HCT116 (cell line): ENCODE measurements at regions not wholly inside any gene's neighbourhood (a gene's known extent, or its start where the extent isn't known, plus 50 kb on each side); places are given as distances from the start of the nearest gene placed in this dataset.

Experiments
- ATAC-seq: fragments of 200-7000 bp; cut with Tn5 transposase; 2 replicates; pipeline ENCODE4 v1.9.1; 2020; ENCODE audit warnings: mild to moderate bottlenecking, moderate library complexity
- BruUV-seq: library from RNA; stranded (reverse); fragments of 400-500 nt; replicated peaks from 2 replicates; lab custom pipeline; 2021; lab: Mats Ljungman, UMichigan
- CTCF ChIA-PET: fragments of 300-600 bp; sonication (Branson Sonifier 250); formaldehyde crosslinking; loops from one replicate; lab custom pipeline; 2021; ENCODE audit warnings: antibody characterized with exemption; lab: Charles Lee
- POLR2A ChIA-PET: fragments of 300-600, 350-600 bp; sonication (Branson Sonifier 250); formaldehyde crosslinking; loops from one replicate; lab custom pipeline; 2021; ENCODE audit warnings: antibody characterized with exemption; lab: Charles Lee
- RAD21 ChIA-PET, 2 experiments: fragments of 300-600 bp; sonication (Branson Sonifier 250); formaldehyde crosslinking; loops; one replicate each; lab custom pipeline; 2023; ENCODE audit warnings: low total read pairs in 2 of 2; ENCODE audit not compliant: uncharacterized antibody in 2 of 2, unreplicated experiment in 2 of 2, low non-redundant PET in 1 of 2; lab: Charles Lee
- DNase-seq: peaks from one replicate; pipeline ENCODE4 v3.0.0-alpha.2; 2010; ENCODE audit warnings: low read depth, low spot score
- H2AFZ ChIP-seq: fragments of 200-600 bp; shearing (Covaris generic), sonication (generic); 2 replicates; pipeline ENCODE4 v1.6.1; 2017; ENCODE audit warnings: low read depth, mixed run types, mixed read lengths, antibody characterized with exemption, low read length; ENCODE audit not compliant: poor library complexity, severe bottlenecking
- H3K27ac ChIP-seq: 2 replicates; pipeline ENCODE4 v1.5.1; 2012; ENCODE audit warnings: low read depth, low read length
- H3K27me3 ChIP-seq: fragments of 200-600 bp; sonication (generic); 2 replicates; pipeline ENCODE4 v1.6.1; 2016; ENCODE audit warnings: mixed run types, low read length, mixed read lengths; ENCODE audit not compliant: insufficient read depth
- H3K36me3 ChIP-seq, 2 experiments: fragments of 200-500 bp in 1 of 2; fragments of 200-600 bp in 1 of 2; sonication (Bioruptor generic) in 1 of 2; sonication (generic) in 1 of 2; 2 replicates each; pipeline versions ENCODE4 v1.5.1 to v1.6.1; 2014 to 2016; ENCODE audit warnings: low read length in 2 of 2, inconsistent platforms in 1 of 2, mixed read lengths in 1 of 2, mixed run types in 1 of 2; ENCODE audit not compliant: insufficient read depth in 2 of 2, control insufficient read depth in 1 of 2
- H3K4me1 ChIP-seq, 2 experiments: fragments of 200-600 bp in 1 of 2; sonication (generic) in 1 of 2; 2 replicates each; pipeline versions ENCODE4 v1.5.1 to v1.6.1; 2012 to 2017; ENCODE audit warnings: low read length in 2 of 2, inconsistent platforms in 1 of 2, mild to moderate bottlenecking in 1 of 2, mixed read lengths in 1 of 2, mixed run types in 1 of 2, moderate library complexity in 1 of 2; ENCODE audit not compliant: insufficient read depth in 2 of 2, control insufficient read depth in 1 of 2
- H3K4me2 ChIP-seq: fragments of 200-600 bp; sonication (generic); 2 replicates; pipeline ENCODE4 v1.6.1; 2017; ENCODE audit warnings: mixed run types, low read length, mixed read lengths
- H3K4me3 ChIP-seq, 2 experiments: fragments of 200-600 bp in 1 of 2; sonication (generic) in 1 of 2; replicated peaks in 1 of 2; 2 replicates each; pipeline ENCODE4 v1.5.1; 2011 to 2016; ENCODE audit warnings: low read length in 2 of 2, control low read depth in 1 of 2, low read depth in 1 of 2, mild to moderate bottlenecking in 1 of 2, mixed read lengths in 1 of 2, mixed run types in 1 of 2
- H3K79me2 ChIP-seq: fragments of 200-600 bp; sonication (generic); 2 replicates; pipeline ENCODE4 v1.6.1; 2017; ENCODE audit warnings: mild to moderate bottlenecking, mixed run types, low read length, moderate library complexity, mixed read lengths; ENCODE audit not compliant: insufficient read depth
- H3K9ac ChIP-seq: fragments of 200-600 bp; sonication (generic); 2 replicates; pipeline ENCODE4 v1.6.1; 2016; ENCODE audit warnings: low read length, mixed read lengths
- H3K9me2 ChIP-seq: fragments of 200-600 bp; sonication (generic), shearing (Covaris generic); 2 replicates; pipeline ENCODE4 v1.6.1; 2017; ENCODE audit warnings: mixed run types, mild to moderate bottlenecking, moderate library complexity; ENCODE audit not compliant: insufficient read depth
- H3K9me3 ChIP-seq, 2 experiments: fragments of 200-500 bp in 1 of 2; fragments of 200-600 bp in 1 of 2; sonication (Bioruptor generic) in 1 of 2; sonication (generic) in 1 of 2; 2 replicates each; pipeline ENCODE4 v1.6.1; 2014 to 2017; ENCODE audit warnings: low read length in 2 of 2, mixed read lengths in 2 of 2, inconsistent platforms in 1 of 2, low read depth in 1 of 2, mild to moderate bottlenecking in 1 of 2, mixed run types in 1 of 2, moderate library complexity in 1 of 2; ENCODE audit not compliant: control insufficient read depth in 1 of 2, insufficient read depth in 1 of 2
- H4K20me1 ChIP-seq: fragments of 200-600 bp; sonication (generic), shearing (Covaris generic); 2 replicates; pipeline ENCODE4 v1.6.1; 2017; ENCODE audit warnings: mixed run types, mild to moderate bottlenecking, moderate library complexity; ENCODE audit not compliant: insufficient read depth
- CBX3 ChIP-seq: IDR thresholded peaks from 2 replicates; pipeline ENCODE4 v1.6.1; 2012; ENCODE audit warnings: low read depth
- CEBPB ChIP-seq: IDR thresholded peaks from 2 replicates; pipeline ENCODE4 v1.6.1; 2012; ENCODE audit warnings: low read depth
- CTCF ChIP-seq, 3 experiments: fragments of 200-600 bp in 1 of 3; sonication (generic) in 1 of 3; IDR thresholded peaks in 2 of 3; conservative IDR thresholded peaks in 1 of 3; 2 replicates each; pipeline ENCODE4 v1.5.1; 2012 to 2017; ENCODE audit warnings: low read depth in 2 of 3, low read length in 2 of 3, antibody characterized with exemption in 1 of 3, borderline replicate concordance in 1 of 3, control low read depth in 1 of 3, mild to moderate bottlenecking in 1 of 3, mixed read lengths in 1 of 3, mixed run types in 1 of 3, moderate library complexity in 1 of 3; ENCODE audit not compliant: insufficient read depth in 1 of 3
- ELF1 ChIP-seq: IDR thresholded peaks from 2 replicates; pipeline ENCODE4 v1.6.1; 2012; ENCODE audit warnings: low read depth, borderline replicate concordance
- JUND ChIP-seq: IDR thresholded peaks from 2 replicates; pipeline ENCODE4 v1.6.1; 2012
- POLR2A ChIP-seq: IDR thresholded peaks from 2 replicates; pipeline ENCODE4 v1.7.0; 2011; ENCODE audit warnings: borderline replicate concordance; ENCODE audit not compliant: insufficient read depth, insufficient read length; ENCODE audit errors: extremely low read depth
- POLR2AphosphoS5 ChIP-seq: IDR thresholded peaks from 2 replicates; pipeline ENCODE4 v1.6.1; 2011; ENCODE audit warnings: mild to moderate bottlenecking, low read depth, low read length, moderate library complexity
- SIN3A ChIP-seq: IDR thresholded peaks from 2 replicates; pipeline ENCODE4 v1.6.1; 2012; ENCODE audit warnings: low read depth
- TCF7L2 ChIP-seq: IDR thresholded peaks from 2 replicates; pipeline ENCODE4 v1.7.0; 2011; ENCODE audit warnings: borderline replicate concordance, inconsistent platforms; ENCODE audit not compliant: insufficient read depth, insufficient read length; ENCODE audit errors: extremely low read depth
- ZFX ChIP-seq: fragments of 450-650 bp; IDR thresholded peaks from 2 replicates; pipeline ENCODE4 v1.6.1; 2017
- intact Hi-C: fragments of 100-400 bp; cut with micrococcal nuclease; formaldehyde crosslinking; loops from 2 replicates; pipeline ENCODE4 v1.10.0; 2022
- TF ChIP-seq, protein P1 (sequence below): IDR thresholded peaks from 2 replicates; pipeline ENCODE4 v1.6.1; 2011; ENCODE audit warnings: mild to moderate bottlenecking, low read length, moderate library complexity; ENCODE audit not compliant: insufficient replicate concordance; ENCODE audit errors: extremely low read depth

GRCh38 chr1:228998179-228998578 lies 262.9 kb downstream of the RHOU start:
- Histone ChIP-seq H3K27ac (no peak overlapping the region), H3K9me2 (no peaks in the 10 kb centered on the region), H3K9me3 (no peaks in the 10 kb centered on the region), H3K79me2 (no peaks in the 10 kb centered on the region), H3K4me3 (no peak overlapping the region), H2AFZ (no peak overlapping the region), H3K36me3 (no peaks in the 10 kb centered on the region), H4K20me1 (no peaks in the 10 kb centered on the region), H3K27me3 (no peaks in the 10 kb centered on the region), H3K4me2 (no peak overlapping the region), H3K4me1 (no peaks in the 10 kb centered on the region), H3K9ac (no peak overlapping the region)
- RAD21 ChIA-PET: no interaction called here
- ATAC-seq (no peak), DNase-seq (no peak)
- intact Hi-C loops: no loop called here
- TF ChIP-seq CBX3: no peak
- no peak for TF ChIP-seq CEBPB
- no peak for TF ChIP-seq TCF7L2
- TF ChIP-seq POLR2A: no peak
- TF ChIP-seq, protein P1, sequence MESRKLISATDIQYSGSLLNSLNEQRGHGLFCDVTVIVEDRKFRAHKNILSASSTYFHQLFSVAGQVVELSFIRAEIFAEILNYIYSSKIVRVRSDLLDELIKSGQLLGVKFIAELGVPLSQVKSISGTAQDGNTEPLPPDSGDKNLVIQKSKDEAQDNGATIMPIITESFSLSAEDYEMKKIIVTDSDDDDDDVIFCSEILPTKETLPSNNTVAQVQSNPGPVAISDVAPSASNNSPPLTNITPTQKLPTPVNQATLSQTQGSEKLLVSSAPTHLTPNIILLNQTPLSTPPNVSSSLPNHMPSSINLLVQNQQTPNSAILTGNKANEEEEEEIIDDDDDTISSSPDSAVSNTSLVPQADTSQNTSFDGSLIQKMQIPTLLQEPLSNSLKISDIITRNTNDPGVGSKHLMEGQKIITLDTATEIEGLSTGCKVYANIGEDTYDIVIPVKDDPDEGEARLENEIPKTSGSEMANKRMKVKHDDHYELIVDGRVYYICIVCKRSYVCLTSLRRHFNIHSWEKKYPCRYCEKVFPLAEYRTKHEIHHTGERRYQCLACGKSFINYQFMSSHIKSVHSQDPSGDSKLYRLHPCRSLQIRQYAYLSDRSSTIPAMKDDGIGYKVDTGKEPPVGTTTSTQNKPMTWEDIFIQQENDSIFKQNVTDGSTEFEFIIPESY: no peak
- CTCF ChIA-PET: no interaction called here
- POLR2A ChIA-PET: no interaction called here
- BruUV-seq: no TSS peak

GRCh38 chr1:228999446-229000170 lies 264.3 kb downstream of the RHOU start:
- BruUV-seq: no TSS peak
- Histone ChIP-seq H3K27me3 (no peaks in the 10 kb centered on the region), H3K9ac (no peak overlapping the region), H3K79me2 (no peaks in the 10 kb centered on the region), H3K4me3 (no peak overlapping the region), H3K27ac (no peak overlapping the region), H3K4me2 (no peak overlapping the region), H3K9me3 (no peaks in the 10 kb centered on the region), H3K36me3 (no peaks in the 10 kb centered on the region), H3K4me1 (no peaks in the 10 kb centered on the region), H4K20me1 (no peaks in the 10 kb centered on the region), H3K9me2 (no peaks in the 10 kb centered on the region), H2AFZ (no peak overlapping the region)
- ATAC-seq: no peak
- TF ChIP-seq ELF1 (no peak), JUND (no peak), CTCF (IDR thresholded peaks at IDR 0.05 in 2 of 3, conservative IDR thresholded peaks at IDR 0.05 in 1 of 3; ENCODE audit: borderline replicate concordance in 1 of 3, insufficient read depth in 1 of 3, low read depth in 2 of 3, low read length in 2 of 3) (no peak), ZFX (no peak), POLR2AphosphoS5 (no peak), SIN3A (no peak)
- ChIA-PET POLR2A (no interaction called here), RAD21 (no interaction called here), CTCF (no interaction called here)
- intact Hi-C loops: no loop called here
- DNase-seq: no peak
